ENCODE measurements at regions not wholly inside any gene's neighbourhood (a gene's known extent, or its start where the extent isn't known, plus 50 kb on each side); places are given as distances from the start of the nearest gene placed in this dataset.

GRCh38 chr4:187908079-187908561, 87.5 kb upstream of the ZFP42 start:
- TF ChIP-seq HNF1A (IDR thresholded peaks at IDR 0.05; ENCODE audit: low read depth) = no peak
- TF ChIP-seq HNF1A (CRISPR knock-in tag; IDR thresholded peaks at IDR 0.05; ENCODE audit: borderline replicate concordance) = no peak
- no peak for TF ChIP-seq TRIM24 (CRISPR knock-in tag; IDR thresholded peaks at IDR 0.05)
- no peak for TF ChIP-seq POLR2AphosphoS5 (IDR thresholded peaks at IDR 0.05; ENCODE audit: low read depth, low read length)
- no peak for TF ChIP-seq CTCF (CRISPR knock-in tag; IDR thresholded peaks at IDR 0.05)
- no peak for TF ChIP-seq DMAP1 (CRISPR knock-in tag; IDR thresholded peaks at IDR 0.05)
- no peak for TF ChIP-seq ZSCAN5A (CRISPR knock-in tag; IDR thresholded peaks at IDR 0.05; ENCODE audit: borderline replicate concordance)
- TF ChIP-seq EZH2 (conservative IDR thresholded peaks at IDR 0.05; ENCODE audit: low read depth, low read length) = no peak
- TF ChIP-seq SRSF9 (IDR thresholded peaks at IDR 0.05; ENCODE audit: borderline replicate concordance, insufficient read depth, low read depth, low read length, poor library complexity, severe bottlenecking) = no peak
- TF ChIP-seq ZNF317 (CRISPR knock-in tag; IDR thresholded peaks at IDR 0.05) = no peak
- no peak for TF ChIP-seq ZNF232 (CRISPR knock-in tag; IDR thresholded peaks at IDR 0.05; ENCODE audit: borderline replicate concordance)
- no peak for TF ChIP-seq NR3C1 (CRISPR knock-in tag; IDR thresholded peaks at IDR 0.05)
- no peak for TF ChIP-seq PRPF4 (IDR thresholded peaks at IDR 0.05; ENCODE audit: low read depth, low read length, poor library complexity, severe bottlenecking)
- TF ChIP-seq ZNF253 (CRISPR knock-in tag; IDR thresholded peaks at IDR 0.05; ENCODE audit: borderline replicate concordance) = no peak
- TF ChIP-seq ASH2L (IDR thresholded peaks at IDR 0.05; ENCODE audit: insufficient read length, low read depth, low read length) = no peak
